K562 (cell line): ENCODE measurements at regions not wholly inside any gene's neighbourhood (a gene's known extent, or its start where the extent isn't known, plus 50 kb on each side); places are given as distances from the start of the nearest gene placed in this dataset.

ENCODE experiments used
- ATAC-seq: fragments of 200-7000 bp; cut with Tn5 transposase; 3 replicates; pipeline ENCODE4 v1.9.1; 2020; ENCODE audit warnings: moderate library complexity
- BruUV-seq: library from RNA; stranded (reverse); fragments of 400-500 nt; replicated peaks from 2 replicates; lab custom pipeline; 2021; lab: Mats Ljungman, UMichigan
- CTCF ChIA-PET: fragments of 300-600 bp; formaldehyde crosslinking; extraction: SDS; loops from one replicate; lab custom pipeline; 2021; ENCODE audit warnings: low intra/inter-chr PET ratio; lab: Yijun Ruan, JAX
- POLR2A ChIA-PET: fragments of 300-600, 350-650 bp; sonication (Branson Sonifier 250); formaldehyde crosslinking; extraction: SDS; loops from one replicate; lab custom pipeline; 2021; ENCODE audit warnings: antibody characterized with exemption, inconsistent platforms; lab: Yijun Ruan, JAX
- DNase-seq, 4 experiments: peaks; one replicate each; pipeline versions ENCODE4 v3.0.0 to v3.0.0-alpha.2; 2011 to 2018; ENCODE audit warnings: low spot score in 3 of 4, mixed read lengths in 3 of 4; ENCODE audit errors: extremely low read depth in 1 of 4
- FAIRE-seq: peaks from 2 replicates; lab custom pipeline; 2011; peaks lifted over from hg19 to GRCh38; lab: Jason Lieb, UNC
- H2AFZ ChIP-seq: 2 replicates; pipeline ENCODE4 v1.6.0; 2011; ENCODE audit warnings: low read depth, low read length, control low read depth, inconsistent platforms
- H3K27ac ChIP-seq: fragments of 200-600 bp; 3 replicates; pipeline ENCODE4 v1.8.0; 2011; ENCODE audit warnings: low read depth, mild to moderate bottlenecking, control low read depth, inconsistent platforms, low read length, moderate library complexity, mixed read lengths; ENCODE audit errors: extremely low read depth
- H3K27me3 ChIP-seq, 2 experiments: fragments of 300-600 bp in 1 of 2; 2 replicates in 1 of 2; 3 replicates in 1 of 2; pipeline versions ENCODE4 v1.6.0 to v1.8.0; 2011; ENCODE audit warnings: inconsistent platforms in 2 of 2, low read length in 2 of 2, mild to moderate bottlenecking in 1 of 2, mixed read lengths in 1 of 2, moderate library complexity in 1 of 2; ENCODE audit not compliant: control insufficient read depth in 2 of 2, insufficient read depth in 2 of 2
- H3K36me3 ChIP-seq: fragments of 300-600 bp; 3 replicates; pipeline ENCODE4 v1.8.0; 2011; ENCODE audit warnings: mild to moderate bottlenecking, low read length, inconsistent platforms; ENCODE audit not compliant: control insufficient read depth, insufficient read depth
- H3K4me1 ChIP-seq, 2 experiments: fragments of 200-600 bp in 1 of 2; replicated peaks in 1 of 2; 2 replicates in 1 of 2; 3 replicates in 1 of 2; pipeline versions ENCODE4 v1.5.1 to v1.8.0; 2011; ENCODE audit warnings: inconsistent platforms in 2 of 2, low read length in 2 of 2, mild to moderate bottlenecking in 1 of 2, mixed read lengths in 1 of 2, moderate library complexity in 1 of 2; ENCODE audit not compliant: control insufficient read depth in 2 of 2, insufficient read depth in 2 of 2
- H3K4me2 ChIP-seq: 2 replicates; pipeline ENCODE4 v1.6.1; 2011; ENCODE audit warnings: low read length, control low read depth, inconsistent platforms, mixed read lengths; ENCODE audit not compliant: insufficient read depth
- H3K4me3 ChIP-seq: fragments of 200-600 bp; sonication (generic), shearing (Covaris generic); 2 replicates; pipeline ENCODE4 v1.5.1; 2016; ENCODE audit warnings: control low read depth, inconsistent platforms
- H3K79me2 ChIP-seq: fragments of 200-600 bp; 3 replicates; pipeline ENCODE4 v1.8.0; 2011; ENCODE audit warnings: low read length, inconsistent platforms; ENCODE audit not compliant: control insufficient read depth, insufficient read depth
- H3K9ac ChIP-seq, 2 experiments: 2 replicates each; pipeline versions ENCODE4 v1.6.0 to v1.6.1; 2011; ENCODE audit warnings: low read depth in 2 of 2, low read length in 2 of 2, control low read depth in 1 of 2, inconsistent platforms in 1 of 2, mild to moderate bottlenecking in 1 of 2, mixed read lengths in 1 of 2; ENCODE audit not compliant: insufficient read depth in 1 of 2
- H3K9me1 ChIP-seq: one replicate; pipeline ENCODE4 v1.6.0; 2011; ENCODE audit warnings: inconsistent platforms, mild to moderate bottlenecking, low read length, moderate library complexity; ENCODE audit not compliant: control insufficient read depth, insufficient read depth
- H3K9me3 ChIP-seq: replicated peaks from 2 replicates; pipeline ENCODE4 v1.5.1; 2011; ENCODE audit warnings: low read depth, low read length, inconsistent platforms; ENCODE audit not compliant: control insufficient read depth, insufficient read depth
- H4K20me1 ChIP-seq: replicated peaks from 2 replicates; pipeline ENCODE4 v1.6.1; 2011; ENCODE audit warnings: low read length, inconsistent platforms, mixed read lengths; ENCODE audit not compliant: control insufficient read depth, insufficient read depth
- E2F3 ChIP-seq: fragments of 250-450 bp; sonication (Bioruptor Pico); IDR thresholded peaks from 2 replicates; pipeline ENCODE4 v1.4.0; 2020; ENCODE audit warnings: mild to moderate bottlenecking
- ELF4 ChIP-seq: fragments of 450-650 bp; formaldehyde crosslinking; IDR thresholded peaks from 2 replicates; pipeline ENCODE4 v1.4.0; 2022; ENCODE audit warnings: missing genetic modification characterization
- KAT8 ChIP-seq: fragments of 450-650 bp; IDR thresholded peaks from 2 replicates; pipeline ENCODE4 v1.6.1; 2016; ENCODE audit warnings: low read depth, mild to moderate bottlenecking
- MTA3 ChIP-seq: fragments of 450-650 bp; formaldehyde crosslinking; IDR thresholded peaks from 2 replicates; pipeline ENCODE4 v1.6.1; 2017; ENCODE audit warnings: mild to moderate bottlenecking, borderline replicate concordance
- PCBP2 ChIP-seq: fragments of 200-400 bp; formaldehyde crosslinking; IDR thresholded peaks from 2 replicates; pipeline ENCODE4 v1.6.1; 2018; ENCODE audit warnings: low read length, low read depth, mild to moderate bottlenecking, moderate library complexity; ENCODE audit not compliant: poor library complexity, severe bottlenecking
- PML ChIP-seq: IDR thresholded peaks from 2 replicates; pipeline ENCODE4 v1.6.1; 2012; ENCODE audit warnings: low read length, inconsistent platforms
- TARDBP ChIP-seq: fragments of 450-650 bp; IDR thresholded peaks from 2 replicates; pipeline ENCODE4 v1.6.1; 2016
- TEAD2 ChIP-seq: fragments of 450-650 bp; IDR thresholded peaks from 2 replicates; pipeline ENCODE4 v1.6.1; 2016; ENCODE audit warnings: missing genetic modification characterization, control low read depth, missing compliant biosample characterization
- TRIM28 ChIP-seq: fragments of 450-650 bp; IDR thresholded peaks from 2 replicates; pipeline ENCODE4 v1.6.1; 2017
- ZNF124 ChIP-seq: sonication (generic); formaldehyde crosslinking; IDR thresholded peaks from 2 replicates; pipeline ENCODE4 v1.8.1; 2022; ENCODE audit warnings: missing genetic modification reagents
- ZNF445 ChIP-seq: fragments of 250-450 bp; sonication (Bioruptor Pico); IDR thresholded peaks from 2 replicates; pipeline ENCODE4 v1.4.0; 2020; ENCODE audit warnings: low read depth, mild to moderate bottlenecking, moderate library complexity
- ZNF764 ChIP-seq: fragments of 250-450 bp; sonication (Bioruptor Pico); IDR thresholded peaks from 2 replicates; pipeline ENCODE4 v1.4.0; 2020; ENCODE audit warnings: low read depth, mild to moderate bottlenecking, moderate library complexity
- WGBS: fragments of 100-300 bp; shearing (Covaris generic); methylation state at CpG from one replicate; pipeline ENCODE4 v1.1.6; 2016; ENCODE audit warnings: low coverage, mixed read lengths; ENCODE audit not compliant: insufficient coverage; ENCODE audit errors: missing lambda C conversion rate; 5-methylcytosine and 5-hydroxymethylcytosine counted together
- in situ Hi-C: fragments of 300-500 bp; cut with MboI; formaldehyde crosslinking; loops from 4 replicates; pipeline ENCODE4 v1.15.0; 2018; ENCODE audit warnings: inconsistent platforms, mixed read lengths
- intact Hi-C: fragments of 100-400 bp; cut with micrococcal nuclease; formaldehyde crosslinking; loops from 2 replicates; pipeline ENCODE4 v1.14.2; 2022
- TF ChIP-seq, protein P1 (sequence below): fragments of 250-450 bp; sonication (Bioruptor Pico); IDR thresholded peaks from 2 replicates; pipeline ENCODE4 v1.8.0; 2022; ENCODE audit warnings: inconsistent platforms, mild to moderate bottlenecking, moderate library complexity, borderline replicate concordance
- TF ChIP-seq, protein P2 (sequence below): fragments of 250-450 bp; sonication (Bioruptor Pico); IDR thresholded peaks from 2 replicates; pipeline ENCODE4 v1.8.0; 2021; ENCODE audit warnings: borderline replicate concordance, mild to moderate bottlenecking, moderate library complexity; ENCODE audit not compliant: poor library complexity, severe bottlenecking
- TF ChIP-seq, protein P3 (sequence below), 3 experiments: IDR thresholded peaks in 2 of 3; conservative IDR thresholded peaks in 1 of 3; 2 replicates each; pipeline ENCODE4 v1.5.1; 2011 to 2012; ENCODE audit warnings: low read length in 3 of 3, mild to moderate bottlenecking in 3 of 3, control low read depth in 2 of 3, improper control_type of control experiment in 1 of 3, inconsistent platforms in 1 of 3, low read depth in 1 of 3, mixed read lengths in 1 of 3, moderate library complexity in 1 of 3; ENCODE audit not compliant: insufficient read depth in 2 of 3

DNA sequence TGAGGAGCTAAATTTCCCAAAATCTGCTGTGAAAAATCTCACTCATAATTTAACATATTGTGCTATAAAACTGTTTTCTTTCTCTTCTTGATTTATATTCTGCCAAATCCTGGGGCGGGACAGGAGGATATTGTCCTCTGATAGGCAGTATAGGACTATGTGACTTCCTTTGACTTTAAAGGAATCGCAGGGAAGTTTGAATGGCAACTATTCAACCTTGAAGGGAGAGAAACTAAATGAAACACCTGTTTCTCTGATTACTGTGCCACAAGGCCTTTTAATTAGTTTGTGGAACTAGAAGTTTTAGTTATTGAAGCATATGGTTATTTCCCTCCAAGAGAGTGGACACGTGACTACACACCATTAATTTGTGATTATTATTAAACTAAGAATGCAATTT, 607.4 kb downstream of the GATA3 start:
- no peaks in the 10 kb centered on the region for H3K4me1 ChIP-seq
- CTCF ChIA-PET, result no interaction called here
- no peak for DNase-seq
- H4K20me1 ChIP-seq, result no peaks in the 10 kb centered on the region
- H3K9me3 ChIP-seq, result no peaks in the 10 kb centered on the region
- H3K4me2 ChIP-seq, result no peak overlapping the region
- TF ChIP-seq TARDBP (no peak), MTA3 (no peak), PML (no peak), ZNF764 (CRISPR knock-in tag) (no peak), ZNF124 (CRISPR knock-in tag) (no peak), PCBP2 (no peak), ELF4 (CRISPR knock-in tag) (no peak), TEAD2 (tag) (no peak), E2F3 (no peak), ZNF445 (CRISPR knock-in tag) (no peak), TRIM28 (no peak), KAT8 (no peak)
- TF ChIP-seq, protein P1, sequence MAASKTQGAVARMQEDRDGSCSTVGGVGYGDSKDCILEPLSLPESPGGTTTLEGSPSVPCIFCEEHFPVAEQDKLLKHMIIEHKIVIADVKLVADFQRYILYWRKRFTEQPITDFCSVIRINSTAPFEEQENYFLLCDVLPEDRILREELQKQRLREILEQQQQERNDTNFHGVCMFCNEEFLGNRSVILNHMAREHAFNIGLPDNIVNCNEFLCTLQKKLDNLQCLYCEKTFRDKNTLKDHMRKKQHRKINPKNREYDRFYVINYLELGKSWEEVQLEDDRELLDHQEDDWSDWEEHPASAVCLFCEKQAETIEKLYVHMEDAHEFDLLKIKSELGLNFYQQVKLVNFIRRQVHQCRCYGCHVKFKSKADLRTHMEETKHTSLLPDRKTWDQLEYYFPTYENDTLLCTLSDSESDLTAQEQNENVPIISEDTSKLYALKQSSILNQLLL, result no peak
- TF ChIP-seq, protein P2, sequence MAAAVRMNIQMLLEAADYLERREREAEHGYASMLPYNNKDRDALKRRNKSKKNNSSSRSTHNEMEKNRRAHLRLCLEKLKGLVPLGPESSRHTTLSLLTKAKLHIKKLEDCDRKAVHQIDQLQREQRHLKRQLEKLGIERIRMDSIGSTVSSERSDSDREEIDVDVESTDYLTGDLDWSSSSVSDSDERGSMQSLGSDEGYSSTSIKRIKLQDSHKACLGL (CRISPR knock-in tag), result no peak
- TF ChIP-seq, protein P3, sequence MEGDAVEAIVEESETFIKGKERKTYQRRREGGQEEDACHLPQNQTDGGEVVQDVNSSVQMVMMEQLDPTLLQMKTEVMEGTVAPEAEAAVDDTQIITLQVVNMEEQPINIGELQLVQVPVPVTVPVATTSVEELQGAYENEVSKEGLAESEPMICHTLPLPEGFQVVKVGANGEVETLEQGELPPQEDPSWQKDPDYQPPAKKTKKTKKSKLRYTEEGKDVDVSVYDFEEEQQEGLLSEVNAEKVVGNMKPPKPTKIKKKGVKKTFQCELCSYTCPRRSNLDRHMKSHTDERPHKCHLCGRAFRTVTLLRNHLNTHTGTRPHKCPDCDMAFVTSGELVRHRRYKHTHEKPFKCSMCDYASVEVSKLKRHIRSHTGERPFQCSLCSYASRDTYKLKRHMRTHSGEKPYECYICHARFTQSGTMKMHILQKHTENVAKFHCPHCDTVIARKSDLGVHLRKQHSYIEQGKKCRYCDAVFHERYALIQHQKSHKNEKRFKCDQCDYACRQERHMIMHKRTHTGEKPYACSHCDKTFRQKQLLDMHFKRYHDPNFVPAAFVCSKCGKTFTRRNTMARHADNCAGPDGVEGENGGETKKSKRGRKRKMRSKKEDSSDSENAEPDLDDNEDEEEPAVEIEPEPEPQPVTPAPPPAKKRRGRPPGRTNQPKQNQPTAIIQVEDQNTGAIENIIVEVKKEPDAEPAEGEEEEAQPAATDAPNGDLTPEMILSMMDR (IDR thresholded peaks at IDR 0.05 in 2 of 3, conservative IDR thresholded peaks at IDR 0.05 in 1 of 3; ENCODE audit: insufficient read depth in 2 of 3, low read depth in 1 of 3, low read length in 3 of 3), result no peak
- TF ChIP-seq, all 486 proteins: peak for 0
- Histone ChIP-seq H3K79me2 (no peaks in the 10 kb centered on the region), H3K9ac (no peak overlapping the region), H3K27me3 (no peaks in the 10 kb centered on the region), H3K36me3 (no peaks in the 10 kb centered on the region), H3K4me3 (no peak overlapping the region), H3K9me1 (no peaks in the 10 kb centered on the region), H3K27ac (no peak overlapping the region), H2AFZ (no peak overlapping the region)
- ATAC-seq (no peak), FAIRE-seq (no peak)
- intact Hi-C loops, result no loop called here
- POLR2A ChIA-PET, result no interaction called here
- BruUV-seq, result no TSS peak
- WGBS, result 0% methylated on average over 3 of the region's 3 CpGs
- in situ Hi-C loops, result no loop called here
